Choroid plexus epithelial cell (primary cell): ENCODE measurements at regions not wholly inside any gene's neighbourhood (a gene's known extent, or its start where the extent isn't known, plus 50 kb on each side); places are given as distances from the start of the nearest gene placed in this dataset.

Experiments
- DNase-seq: peaks from one replicate; pipeline ENCODE4 v3.0.0-alpha.2; 2010; ENCODE audit warnings: low read depth
- H3K4me3 ChIP-seq: 2 replicates; pipeline ENCODE4 v1.5.1; 2011; ENCODE audit warnings: low read depth, mild to moderate bottlenecking, control low read depth, low read length, moderate library complexity
- CTCF ChIP-seq: conservative IDR thresholded peaks from 2 replicates; pipeline ENCODE4 v1.5.1; 2011; ENCODE audit warnings: low read depth, mild to moderate bottlenecking, control low read depth, inconsistent platforms, low read length, moderate library complexity

- TF ChIP-seq CTCF: no peak
- H3K4me3 ChIP-seq: no peak overlapping the region
- no peak for DNase-seq
Measured at GRCh38 chr4:126207910-126208309, 893.2 kb downstream of the FAT4 start.

- TF ChIP-seq CTCF: no peak
- no peak for DNase-seq
- H3K4me3 ChIP-seq: no peak overlapping the region
Measured at GRCh38 chr4:126209147-126209546, 894.4 kb downstream of the FAT4 start.

- no peak for DNase-seq
- no peak overlapping the region for H3K4me3 ChIP-seq
Measured at GRCh38 chr4:126213996-126214395, 899.2 kb downstream of the FAT4 start.

GRCh38 chr4:126215759-126216158, 901.0 kb downstream of the FAT4 start:
- TF ChIP-seq CTCF: no peak
- no peak overlapping the region for H3K4me3 ChIP-seq
- no peak for DNase-seq

More at GRCh38 chr4:126213996-126214395, 899.2 kb downstream of the FAT4 start:
- TF ChIP-seq CTCF: no peak

GRCh38 chr4:126216611-126217010, 901.9 kb downstream of the FAT4 start:
- no peak for DNase-seq
- no peak overlapping the region for H3K4me3 ChIP-seq
- TF ChIP-seq CTCF: no peak

- DNase-seq: no peak
- TF ChIP-seq CTCF: no peak
Measured at GRCh38 chr4:126221282-126221681, 906.5 kb downstream of the FAT4 start.

GRCh38 chr4:126221717-126222340, 907.1 kb downstream of the FAT4 start:
- H3K4me3 ChIP-seq: no peak overlapping the region
- no peak for TF ChIP-seq CTCF
- no peak for DNase-seq

More at GRCh38 chr4:126221282-126221681, 906.5 kb downstream of the FAT4 start:
- no peak overlapping the region for H3K4me3 ChIP-seq
